Testis (tissue), 2 donors: ENCODE measurements at regions not wholly inside any gene's neighbourhood (a gene's known extent, or its start where the extent isn't known, plus 50 kb on each side); places are given as distances from the start of the nearest gene placed in this dataset.

Experiments
- DNase-seq: peaks from one replicate; pipeline ENCODE4 v3.0.0-alpha.2; 2019
- H3K27ac ChIP-seq, 2 donors: fragments of 200-600 bp; sonication (generic); one replicate each; pipeline ENCODE4 v1.5.1; 2019
- H3K27me3 ChIP-seq: fragments of 200-600 bp; sonication (generic); one replicate; pipeline ENCODE4 v1.5.1; 2019
- H3K36me3 ChIP-seq: fragments of 200-600 bp; sonication (generic); one replicate; pipeline ENCODE4 v1.5.1; 2017; ENCODE audit warnings: low read depth; ENCODE audit errors: missing control alignments
- H3K4me1 ChIP-seq: fragments of 200-600 bp; sonication (generic); one replicate; pipeline ENCODE4 v1.5.1; 2019
- H3K4me3 ChIP-seq, 2 donors: fragments of 200-600 bp; sonication (generic); one replicate each; pipeline ENCODE4 v1.5.1; 2017 to 2019
- H3K9me3 ChIP-seq: fragments of 200-600 bp; sonication (generic); one replicate; pipeline ENCODE4 v1.5.1; 2017
- POLR2A ChIP-seq: fragments of 450-650 bp; IDR thresholded peaks from one replicate; pipeline ENCODE4 v1.6.1; 2017; ENCODE audit warnings: antibody characterized with exemption, mild to moderate bottlenecking, moderate library complexity
- WGBS, 2 donors: methylation state at CpG; one replicate each; pipeline ENCODE4 v1.1.5; 2018; 5-methylcytosine and 5-hydroxymethylcytosine counted together
- intact Hi-C: fragments of 100-400 bp; cut with DNase I; formaldehyde crosslinking; loops from one replicate; pipeline ENCODE4 v1.15.1; 2023; ENCODE audit warnings: low total_unique reads
- TF ChIP-seq, protein P1 (sequence below), 3 experiments: fragments of 450-650 bp in 2 of 3; fragments of 200-600 bp in 1 of 3; sonication (generic) in 1 of 3; IDR thresholded peaks; one replicate each; pipeline ENCODE4 v1.5.1; 2016 to 2019; ENCODE audit warnings: antibody characterized with exemption in 3 of 3, mild to moderate bottlenecking in 2 of 3, moderate library complexity in 1 of 3

DNA sequence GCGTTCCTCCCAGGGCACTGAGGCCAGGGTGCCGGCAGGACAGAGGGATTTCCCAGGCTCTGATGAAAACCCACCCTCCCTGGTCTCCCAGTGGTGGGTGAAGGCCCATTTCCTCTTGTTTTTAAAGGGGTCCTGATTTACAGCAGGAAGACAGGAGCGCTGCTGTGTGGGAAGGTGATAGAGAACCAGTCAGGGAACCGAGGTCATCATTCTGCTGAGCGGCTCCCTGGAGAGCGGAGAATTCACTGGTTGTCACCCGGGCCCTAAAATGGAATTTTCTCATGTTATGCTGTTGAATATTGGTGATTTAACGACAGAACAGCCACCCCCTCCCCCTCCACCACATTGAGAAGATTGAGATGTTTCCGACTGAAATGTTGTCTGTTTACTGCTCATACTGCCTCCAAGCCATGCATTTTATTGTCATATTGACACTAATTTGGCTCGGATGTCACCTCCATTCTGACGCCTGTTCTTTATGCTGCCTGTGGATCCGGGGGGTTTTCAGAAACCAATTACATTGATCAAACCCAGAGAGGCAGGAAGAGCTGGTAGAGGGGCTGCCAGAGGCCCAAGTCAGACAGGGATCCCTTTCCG is 225.2 kb downstream of the GLI2 start:
- Histone ChIP-seq H3K27ac (no peak overlapping the region), H3K4me1 (no peaks in the 10 kb centered on the region), H3K36me3 (no peaks in the 10 kb centered on the region), H3K27me3 (no peaks in the 10 kb centered on the region), H3K4me3 (no peak overlapping the region), H3K9me3 (no peaks in the 10 kb centered on the region)
- TF ChIP-seq, protein P1, sequence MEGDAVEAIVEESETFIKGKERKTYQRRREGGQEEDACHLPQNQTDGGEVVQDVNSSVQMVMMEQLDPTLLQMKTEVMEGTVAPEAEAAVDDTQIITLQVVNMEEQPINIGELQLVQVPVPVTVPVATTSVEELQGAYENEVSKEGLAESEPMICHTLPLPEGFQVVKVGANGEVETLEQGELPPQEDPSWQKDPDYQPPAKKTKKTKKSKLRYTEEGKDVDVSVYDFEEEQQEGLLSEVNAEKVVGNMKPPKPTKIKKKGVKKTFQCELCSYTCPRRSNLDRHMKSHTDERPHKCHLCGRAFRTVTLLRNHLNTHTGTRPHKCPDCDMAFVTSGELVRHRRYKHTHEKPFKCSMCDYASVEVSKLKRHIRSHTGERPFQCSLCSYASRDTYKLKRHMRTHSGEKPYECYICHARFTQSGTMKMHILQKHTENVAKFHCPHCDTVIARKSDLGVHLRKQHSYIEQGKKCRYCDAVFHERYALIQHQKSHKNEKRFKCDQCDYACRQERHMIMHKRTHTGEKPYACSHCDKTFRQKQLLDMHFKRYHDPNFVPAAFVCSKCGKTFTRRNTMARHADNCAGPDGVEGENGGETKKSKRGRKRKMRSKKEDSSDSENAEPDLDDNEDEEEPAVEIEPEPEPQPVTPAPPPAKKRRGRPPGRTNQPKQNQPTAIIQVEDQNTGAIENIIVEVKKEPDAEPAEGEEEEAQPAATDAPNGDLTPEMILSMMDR (IDR thresholded peaks at IDR 0.05), result no peak
- no peak for TF ChIP-seq POLR2A
- DNase-seq, result no peak
- 78 to 79% methylated on average over 13 of the region's 13 CpGs for WGBS, 2 donors
- intact Hi-C loops, result no loop called here

DNA sequence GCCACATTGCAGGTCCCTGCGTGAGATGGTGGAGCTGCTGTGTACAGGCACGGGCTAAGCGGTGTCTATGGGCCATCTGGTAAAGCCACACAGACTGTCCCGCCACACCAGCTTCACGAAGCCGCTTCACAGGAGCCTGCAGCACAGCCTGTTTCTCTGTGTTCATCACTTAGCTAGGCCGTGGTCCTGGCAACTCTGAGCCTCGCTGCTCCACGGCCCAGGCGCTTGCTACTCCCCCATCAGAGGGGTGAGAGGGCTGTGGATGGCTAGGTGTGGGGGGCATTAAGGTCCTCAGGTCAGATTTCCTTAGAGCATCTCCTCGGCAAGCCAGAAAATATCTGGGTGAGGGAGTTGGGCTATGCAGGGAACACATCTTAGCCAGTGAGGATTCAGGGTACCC is 225.7 kb downstream of the GLI2 start:
- Histone ChIP-seq H3K9me3 (no peaks in the 10 kb centered on the region), H3K27ac (no peak overlapping the region), H3K27me3 (no peaks in the 10 kb centered on the region), H3K36me3 (no peaks in the 10 kb centered on the region), H3K4me3 (no peak overlapping the region), H3K4me1 (no peaks in the 10 kb centered on the region)
- DNase-seq, result no peak
- WGBS, 2 donors, result 73 to 75% methylated on average over 10 to 11 of the region's 11 CpGs
- intact Hi-C loops, result no loop called here
- no peak for TF ChIP-seq POLR2A
- TF ChIP-seq, protein P1 (IDR thresholded peaks at IDR 0.05), result no peak

DNA sequence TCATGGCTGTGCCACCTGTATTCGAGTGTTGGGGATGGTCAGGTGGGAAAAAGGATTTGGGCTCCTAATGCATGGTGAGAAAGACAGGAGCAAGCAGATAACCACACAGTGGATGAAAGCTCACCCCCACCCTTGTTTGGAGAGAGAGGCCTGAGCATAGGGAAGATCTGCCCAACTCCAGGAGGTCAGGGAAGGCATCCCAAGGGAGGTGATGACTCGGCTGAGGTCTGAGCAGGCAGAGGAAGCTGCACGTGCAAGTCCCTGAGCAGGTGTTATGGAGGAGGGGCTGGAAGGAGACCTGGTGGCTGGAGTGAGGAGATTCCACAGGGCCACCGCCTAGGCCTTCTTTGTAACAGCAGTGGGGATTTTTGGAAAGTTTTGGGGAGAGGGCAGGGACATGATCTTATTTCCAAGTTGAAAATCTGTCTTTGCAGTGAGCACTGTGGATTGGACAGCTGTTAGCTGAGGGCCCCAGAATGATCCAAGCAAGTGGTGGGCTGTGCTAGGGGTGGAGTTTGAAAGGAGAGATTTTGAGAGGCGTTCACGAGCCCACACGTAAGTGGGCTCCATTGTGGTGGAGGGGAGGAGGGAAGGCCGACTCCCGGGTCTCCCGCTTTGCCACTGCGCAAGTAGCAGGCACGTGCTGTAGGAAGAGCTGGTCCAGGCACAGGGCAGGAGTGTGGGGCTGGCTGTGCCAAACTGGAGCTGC is 228.5 kb downstream of the GLI2 start:
- no peak overlapping the region for H3K4me3 ChIP-seq
- H3K9me3 ChIP-seq, result no peaks in the 10 kb centered on the region
- no peak for DNase-seq
- TF ChIP-seq, protein P1 (IDR thresholded peaks at IDR 0.05), result no peak
- no peak for TF ChIP-seq POLR2A
- H3K27me3 ChIP-seq, result no peaks in the 10 kb centered on the region
- no peak overlapping the region for H3K27ac ChIP-seq
- no peaks in the 10 kb centered on the region for H3K36me3 ChIP-seq
- no peaks in the 10 kb centered on the region for H3K4me1 ChIP-seq
- intact Hi-C loops, result no loop called here
- 75 to 78% methylated on average over 12 of the region's 12 CpGs for WGBS, 2 donors

DNA sequence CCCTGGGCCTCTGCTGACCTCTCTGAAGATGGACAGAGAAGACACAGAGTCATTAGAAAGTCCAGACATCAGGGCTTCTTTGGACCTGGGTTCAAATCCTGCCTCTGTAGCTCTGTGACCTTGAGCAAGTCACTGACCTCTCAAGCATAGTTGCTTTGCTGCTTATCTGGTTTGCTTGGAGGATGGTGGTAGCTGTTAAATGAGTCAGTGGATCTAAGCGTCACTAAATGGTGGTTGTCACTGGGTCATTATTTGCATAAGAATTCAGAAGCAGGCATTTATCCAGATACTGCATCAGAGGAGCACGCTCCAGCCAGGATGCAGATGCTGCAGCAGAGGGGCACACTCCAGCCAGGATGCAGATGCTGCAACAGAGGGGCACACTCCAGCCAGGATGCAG is 229.2 kb downstream of the GLI2 start:
- intact Hi-C loops, result no loop called here
- Histone ChIP-seq H3K27me3 (no peaks in the 10 kb centered on the region), H3K4me1 (no peaks in the 10 kb centered on the region), H3K27ac (no peak overlapping the region), H3K36me3 (no peaks in the 10 kb centered on the region), H3K4me3 (no peak overlapping the region), H3K9me3 (no peaks in the 10 kb centered on the region)
- WGBS, 2 donors, result 87 to 95% methylated on average over 2 of the region's 2 CpGs
- no peak for TF ChIP-seq POLR2A
- TF ChIP-seq, protein P1 (IDR thresholded peaks at IDR 0.05), result no peak
- DNase-seq, result no peak
